Gastrocnemius medialis (tissue), 4 donors: ENCODE measurements at regions not wholly inside any gene's neighbourhood (a gene's known extent, or its start where the extent isn't known, plus 50 kb on each side); places are given as distances from the start of the nearest gene placed in this dataset.

Experiments used
- CTCF ChIP-seq, 5 experiments: fragments of 450-650 bp in 3 of 5; fragments of 200-600 bp in 2 of 5; sonication (generic) in 2 of 5; IDR thresholded peaks in 4 of 5; conservative IDR thresholded peaks in 1 of 5; 1 replicate in 4 of 5; 2 replicates in 1 of 5; pipeline ENCODE4 v1.5.1; 2016 to 2019; ENCODE audit warnings: antibody characterized with exemption in 5 of 5, mild to moderate bottlenecking in 3 of 5, moderate library complexity in 3 of 5
- POLR2A ChIP-seq, 2 donors: fragments of 450-650 bp; IDR thresholded peaks; one replicate each; pipeline ENCODE4 v1.6.1; 2017; ENCODE audit warnings: antibody characterized with exemption in 2 of 2, mild to moderate bottlenecking in 2 of 2, moderate library complexity in 2 of 2

GRCh38 chr10:118218562-118218961 is 123.6 kb downstream of the FAM204A start:
- TF ChIP-seq CTCF (IDR thresholded peaks at IDR 0.05 in 4 of 5, conservative IDR thresholded peaks at IDR 0.05 in 1 of 5) (no peak), POLR2A (IDR thresholded peaks at IDR 0.05) (no peak)
